22Rv1 (cell line): ENCODE measurements at regions not wholly inside any gene's neighbourhood (a gene's known extent, or its start where the extent isn't known, plus 50 kb on each side); places are given as distances from the start of the nearest gene placed in this dataset.

Experiments used
- CTCF ChIP-seq: fragments of 450-650 bp; IDR thresholded peaks from 2 replicates; pipeline ENCODE4 v1.5.1; 2017; ENCODE audit warnings: mild to moderate bottlenecking
- ZFX ChIP-seq: fragments of 450-650 bp; IDR thresholded peaks from 2 replicates; pipeline ENCODE4 v1.6.1; 2017; ENCODE audit warnings: antibody characterized with exemption, borderline replicate concordance

- no peak for TF ChIP-seq CTCF
- TF ChIP-seq ZFX: no peak
Measured at GRCh38 chr16:60541535-60541934, 1494.7 kb downstream of the CDH8 start.
